Left ventricle myocardium inferior (tissue), 1 donor: ENCODE measurements at regions not wholly inside any gene's neighbourhood (a gene's known extent, or its start where the extent isn't known, plus 50 kb on each side); places are given as distances from the start of the nearest gene placed in this dataset.

ENCODE experiments used
- DNase-seq: peaks from one replicate; pipeline ENCODE4 v3.0.0-alpha.2; 2020
- H3K27ac ChIP-seq: fragments of 200-600 bp; replicated peaks from 2 replicates; pipeline ENCODE4 v1.8.0; 2021
- H3K27me3 ChIP-seq: fragments of 200-600 bp; 2 replicates; pipeline ENCODE4 v1.8.0; 2021; ENCODE audit warnings: low read depth
- H3K36me3 ChIP-seq: fragments of 200-600 bp; 2 replicates; pipeline ENCODE4 v1.8.0; 2021
- H3K4me1 ChIP-seq: fragments of 200-600 bp; 2 replicates; pipeline ENCODE4 v1.8.0; 2021
- H3K4me3 ChIP-seq: fragments of 200-600 bp; 2 replicates; pipeline ENCODE4 v1.8.0; 2021; ENCODE audit warnings: mild to moderate bottlenecking, moderate library complexity
- H3K9me3 ChIP-seq: fragments of 200-600 bp; replicated peaks from 2 replicates; pipeline ENCODE4 v1.8.0; 2021
- intact Hi-C: fragments of 100-400 bp; cut with micrococcal nuclease; formaldehyde crosslinking; loops from one replicate; pipeline ENCODE4 v1.11.0; 2022
- TF ChIP-seq, protein P1 (sequence below): fragments of 200-600 bp; IDR thresholded peaks from 2 replicates; pipeline ENCODE4 v1.8.0; 2021; ENCODE audit warnings: antibody characterized with exemption, mild to moderate bottlenecking, borderline replicate concordance
- donor health status: DM: no; HTN: yes; CAD: no; lungs with severe emphysema.

- Histone ChIP-seq H3K9me3 (no peaks in the 10 kb centered on the region), H3K27ac (no peak overlapping the region), H3K4me3 (no peak overlapping the region), H3K36me3 (no peaks in the 10 kb centered on the region), H3K4me1 (no peaks in the 10 kb centered on the region), H3K27me3 (no peaks in the 10 kb centered on the region)
- TF ChIP-seq, protein P1, sequence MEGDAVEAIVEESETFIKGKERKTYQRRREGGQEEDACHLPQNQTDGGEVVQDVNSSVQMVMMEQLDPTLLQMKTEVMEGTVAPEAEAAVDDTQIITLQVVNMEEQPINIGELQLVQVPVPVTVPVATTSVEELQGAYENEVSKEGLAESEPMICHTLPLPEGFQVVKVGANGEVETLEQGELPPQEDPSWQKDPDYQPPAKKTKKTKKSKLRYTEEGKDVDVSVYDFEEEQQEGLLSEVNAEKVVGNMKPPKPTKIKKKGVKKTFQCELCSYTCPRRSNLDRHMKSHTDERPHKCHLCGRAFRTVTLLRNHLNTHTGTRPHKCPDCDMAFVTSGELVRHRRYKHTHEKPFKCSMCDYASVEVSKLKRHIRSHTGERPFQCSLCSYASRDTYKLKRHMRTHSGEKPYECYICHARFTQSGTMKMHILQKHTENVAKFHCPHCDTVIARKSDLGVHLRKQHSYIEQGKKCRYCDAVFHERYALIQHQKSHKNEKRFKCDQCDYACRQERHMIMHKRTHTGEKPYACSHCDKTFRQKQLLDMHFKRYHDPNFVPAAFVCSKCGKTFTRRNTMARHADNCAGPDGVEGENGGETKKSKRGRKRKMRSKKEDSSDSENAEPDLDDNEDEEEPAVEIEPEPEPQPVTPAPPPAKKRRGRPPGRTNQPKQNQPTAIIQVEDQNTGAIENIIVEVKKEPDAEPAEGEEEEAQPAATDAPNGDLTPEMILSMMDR = no peak
- intact Hi-C loops = no loop called here
- no peak for DNase-seq
These were observed 689.0 kb downstream of the NTRK3 start for GRCh38 chr15:87567406-87568030.

DNA sequence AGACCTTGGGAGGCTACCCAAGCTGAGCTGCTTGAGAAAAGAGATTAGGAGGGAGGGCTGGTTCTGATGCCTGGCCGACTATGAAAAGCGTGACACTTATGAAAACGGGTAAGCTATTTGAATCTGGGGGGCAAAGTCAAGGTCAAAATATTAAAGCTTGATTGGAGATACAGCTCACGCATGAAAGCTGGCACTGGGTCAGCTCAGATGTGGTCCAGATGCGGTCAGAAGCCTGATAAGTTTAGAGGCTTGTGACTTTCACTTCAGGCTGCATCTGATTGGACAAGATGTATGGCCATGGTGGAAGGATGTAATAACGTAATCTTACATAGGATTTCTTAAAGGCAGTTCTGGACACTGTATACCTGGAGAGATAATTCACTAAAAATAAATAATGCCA lies 690.3 kb downstream of the NTRK3 start:
- Histone ChIP-seq H3K27ac (no peak overlapping the region), H3K9me3 (no peaks in the 10 kb centered on the region), H3K4me3 (no peak overlapping the region), H3K4me1 (no peaks in the 10 kb centered on the region), H3K27me3 (no peaks in the 10 kb centered on the region), H3K36me3 (no peaks in the 10 kb centered on the region)
- intact Hi-C loops = no loop called here
- TF ChIP-seq, protein P1 = no peak
- no peak for DNase-seq

DNA sequence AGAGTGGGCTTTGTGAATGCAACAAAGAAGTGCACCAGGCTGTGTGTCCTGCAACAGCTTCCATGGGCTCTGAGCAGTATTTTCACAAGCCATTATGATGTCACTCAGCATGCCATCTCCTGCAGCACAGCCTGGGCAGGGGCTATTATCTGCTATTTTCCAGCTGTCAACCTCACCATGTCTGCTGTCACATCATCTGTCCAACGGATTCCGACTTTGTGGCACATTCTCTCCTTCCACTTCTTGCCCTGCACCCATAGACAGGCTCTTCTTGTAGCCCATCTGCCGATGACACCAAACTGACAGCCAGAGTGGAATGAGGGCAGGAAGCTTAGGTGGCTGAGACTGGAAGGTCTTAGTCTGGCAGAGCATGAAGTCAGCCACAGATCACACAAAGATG lies 691.9 kb downstream of the NTRK3 start:
- DNase-seq = no peak
- Histone ChIP-seq H3K27me3 (no peaks in the 10 kb centered on the region), H3K9me3 (no peaks in the 10 kb centered on the region), H3K36me3 (no peaks in the 10 kb centered on the region), H3K4me3 (no peak overlapping the region), H3K4me1 (no peaks in the 10 kb centered on the region), H3K27ac (no peak overlapping the region)
- intact Hi-C loops = no loop called here
- TF ChIP-seq, protein P1 = no peak

DNA sequence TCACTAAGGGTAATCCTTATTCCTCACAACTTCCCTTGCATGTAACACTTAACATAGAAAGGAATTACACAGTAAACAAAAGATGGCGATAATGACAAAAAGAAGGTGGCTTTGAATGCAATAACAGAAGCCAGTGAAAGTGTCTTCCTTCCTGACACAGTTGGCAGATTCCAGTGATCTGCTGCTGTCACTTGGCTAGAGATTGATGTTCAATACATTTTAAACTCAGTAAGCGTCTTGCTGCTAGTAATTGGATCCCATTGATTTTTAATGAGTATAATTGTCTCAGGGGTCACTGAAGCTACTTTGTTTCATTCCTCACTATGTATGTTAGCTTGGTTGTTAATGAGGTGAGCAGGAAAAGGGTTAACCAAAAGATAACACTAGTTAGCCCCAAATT lies 692.7 kb downstream of the NTRK3 start:
- no peak overlapping the region for H3K4me3 ChIP-seq
- no peaks in the 10 kb centered on the region for H3K4me1 ChIP-seq
- no peaks in the 10 kb centered on the region for H3K9me3 ChIP-seq
- TF ChIP-seq, protein P1 = no peak
- H3K36me3 ChIP-seq = no peaks in the 10 kb centered on the region
- DNase-seq = no peak
- no peak overlapping the region for H3K27ac ChIP-seq
- intact Hi-C loops = no loop called here
- H3K27me3 ChIP-seq = no peaks in the 10 kb centered on the region

GRCh38 chr15:87562203-87562602 lies 694.3 kb downstream of the NTRK3 start:
- H3K4me1 ChIP-seq = no peaks in the 10 kb centered on the region
- intact Hi-C loops = no loop called here
- H3K36me3 ChIP-seq = no peaks in the 10 kb centered on the region
- TF ChIP-seq, protein P1 = no peak
- H3K27me3 ChIP-seq = no peaks in the 10 kb centered on the region
- no peak overlapping the region for H3K27ac ChIP-seq
- H3K9me3 ChIP-seq = no peaks in the 10 kb centered on the region
- no peak overlapping the region for H3K4me3 ChIP-seq
- DNase-seq = no peak
